Gastroesophageal sphincter (tissue), 3 donors: ENCODE measurements at regions not wholly inside any gene's neighbourhood (a gene's known extent, or its start where the extent isn't known, plus 50 kb on each side); places are given as distances from the start of the nearest gene placed in this dataset.

ENCODE experiments used
- POLR2A ChIP-seq, 2 donors: fragments of 450-650 bp; IDR thresholded peaks; one replicate each; pipeline ENCODE4 v1.6.1; 2017; ENCODE audit warnings: antibody characterized with exemption in 2 of 2, mild to moderate bottlenecking in 2 of 2, moderate library complexity in 1 of 2
- POLR2AphosphoS5 ChIP-seq: sonication (generic); formaldehyde crosslinking; IDR thresholded peaks from one replicate; pipeline ENCODE4 v1.6.1; 2017; ENCODE audit warnings: antibody characterized with exemption
- TF ChIP-seq, protein P1 (sequence below), 4 experiments: fragments of 200-600 bp in 2 of 4; fragments of 450-650 bp in 2 of 4; sonication (generic) in 1 of 4; IDR thresholded peaks; one replicate each; pipeline ENCODE4 v1.5.1; 2017 to 2019; ENCODE audit warnings: antibody characterized with exemption in 4 of 4, mild to moderate bottlenecking in 2 of 4, moderate library complexity in 2 of 4

DNA sequence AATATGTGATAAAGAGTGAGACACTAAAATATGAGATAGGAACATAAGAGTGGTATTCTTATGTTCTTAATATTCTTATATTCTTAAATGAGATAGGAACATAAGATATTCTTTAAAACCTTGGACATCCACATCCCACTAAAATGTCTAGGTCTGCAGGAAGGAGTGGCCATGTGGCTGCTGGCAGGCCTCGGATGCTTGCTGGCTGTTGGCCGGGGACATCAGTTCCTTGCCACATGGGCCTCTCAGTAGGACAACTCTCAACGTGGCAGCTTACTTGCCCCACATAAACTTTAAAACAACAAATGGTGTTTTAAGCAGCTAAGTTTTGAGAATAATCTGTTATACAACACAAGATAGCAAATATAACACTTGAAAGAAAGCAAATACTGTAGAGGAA, 240.1 kb downstream of the CASP12 start:
- TF ChIP-seq POLR2A (IDR thresholded peaks at IDR 0.05), result no peak
- TF ChIP-seq, protein P1, sequence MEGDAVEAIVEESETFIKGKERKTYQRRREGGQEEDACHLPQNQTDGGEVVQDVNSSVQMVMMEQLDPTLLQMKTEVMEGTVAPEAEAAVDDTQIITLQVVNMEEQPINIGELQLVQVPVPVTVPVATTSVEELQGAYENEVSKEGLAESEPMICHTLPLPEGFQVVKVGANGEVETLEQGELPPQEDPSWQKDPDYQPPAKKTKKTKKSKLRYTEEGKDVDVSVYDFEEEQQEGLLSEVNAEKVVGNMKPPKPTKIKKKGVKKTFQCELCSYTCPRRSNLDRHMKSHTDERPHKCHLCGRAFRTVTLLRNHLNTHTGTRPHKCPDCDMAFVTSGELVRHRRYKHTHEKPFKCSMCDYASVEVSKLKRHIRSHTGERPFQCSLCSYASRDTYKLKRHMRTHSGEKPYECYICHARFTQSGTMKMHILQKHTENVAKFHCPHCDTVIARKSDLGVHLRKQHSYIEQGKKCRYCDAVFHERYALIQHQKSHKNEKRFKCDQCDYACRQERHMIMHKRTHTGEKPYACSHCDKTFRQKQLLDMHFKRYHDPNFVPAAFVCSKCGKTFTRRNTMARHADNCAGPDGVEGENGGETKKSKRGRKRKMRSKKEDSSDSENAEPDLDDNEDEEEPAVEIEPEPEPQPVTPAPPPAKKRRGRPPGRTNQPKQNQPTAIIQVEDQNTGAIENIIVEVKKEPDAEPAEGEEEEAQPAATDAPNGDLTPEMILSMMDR (IDR thresholded peaks at IDR 0.05), result no peak
- TF ChIP-seq POLR2AphosphoS5, result no peak
